PC-9 (cell line): ENCODE measurements at regions not wholly inside any gene's neighbourhood (a gene's known extent, or its start where the extent isn't known, plus 50 kb on each side); places are given as distances from the start of the nearest gene placed in this dataset.

Experiments
- BruUV-seq: library from RNA; stranded (reverse); fragments of 400-500 nt; replicated peaks from 2 replicates; lab custom pipeline; 2021; lab: Mats Ljungman, UMichigan
- CTCF ChIA-PET: fragments of 300-600 bp; sonication (Branson Sonifier 250); formaldehyde crosslinking; loops from one replicate; lab custom pipeline; 2022; ENCODE audit warnings: antibody characterized with exemption; lab: Charles Lee
- POLR2A ChIA-PET: fragments of 300-600 bp; sonication (Branson Sonifier 250); formaldehyde crosslinking; loops from one replicate; lab custom pipeline; 2022; ENCODE audit warnings: antibody characterized with exemption; ENCODE audit not compliant: unreplicated experiment; lab: Charles Lee
- DNase-seq, 2 experiments: peaks; one replicate each; pipeline versions ENCODE4 v3.0.0 to v3.0.0-alpha.2; 2015 to 2022; ENCODE audit warnings: mixed read lengths in 1 of 2
- H2AFZ ChIP-seq: fragments of 200-600 bp; sonication (generic); 2 replicates; pipeline ENCODE4 v1.8.1; 2017; ENCODE audit warnings: antibody characterized with exemption
- H3F3A ChIP-seq: fragments of 200-600 bp; sonication (generic); 2 replicates; pipeline ENCODE4 v1.8.1; 2017; ENCODE audit warnings: antibody characterized with exemption, mild to moderate bottlenecking, low read depth; ENCODE audit not compliant: insufficient read depth
- H3K27ac ChIP-seq: fragments of 200-600 bp; sonication (generic); 2 replicates; pipeline ENCODE4 v1.6.1; 2016; ENCODE audit warnings: mixed run types
- H3K27me3 ChIP-seq: fragments of 200-600 bp; sonication (generic); 2 replicates; pipeline ENCODE4 v1.6.1; 2016; ENCODE audit warnings: low read depth, mixed run types; ENCODE audit not compliant: insufficient read depth
- H3K36me3 ChIP-seq: fragments of 200-600 bp; sonication (generic); 2 replicates; pipeline ENCODE4 v1.6.1; 2016; ENCODE audit warnings: low read depth, mixed run types
- H3K4me1 ChIP-seq: fragments of 200-600 bp; sonication (generic); replicated peaks from 2 replicates; pipeline ENCODE4 v1.6.1; 2016; ENCODE audit warnings: mixed run types; ENCODE audit not compliant: insufficient read depth
- H3K4me2 ChIP-seq: fragments of 200-600 bp; sonication (generic); 2 replicates; pipeline ENCODE4 v1.6.1; 2017; ENCODE audit warnings: mixed run types
- H3K4me3 ChIP-seq: fragments of 200-600 bp; sonication (generic); 2 replicates; pipeline ENCODE4 v1.6.1; 2016; ENCODE audit warnings: mixed run types
- H3K79me2 ChIP-seq: fragments of 200-600 bp; sonication (generic); 2 replicates; pipeline ENCODE4 v1.6.1; 2017; ENCODE audit warnings: low read depth, mixed run types
- H3K9me2 ChIP-seq: fragments of 200-600 bp; sonication (generic); 2 replicates; pipeline ENCODE4 v1.8.1; 2017; ENCODE audit warnings: mild to moderate bottlenecking; ENCODE audit not compliant: insufficient read depth
- H3K9me3 ChIP-seq: fragments of 200-600 bp; sonication (generic); 2 replicates; pipeline ENCODE4 v1.8.1; 2016; ENCODE audit warnings: low read depth; ENCODE audit not compliant: insufficient read depth
- H4K20me1 ChIP-seq: fragments of 200-600 bp; sonication (generic); 2 replicates; pipeline ENCODE4 v1.8.1; 2017; ENCODE audit not compliant: insufficient read depth
- EZH2 ChIP-seq: fragments of 200-600 bp; sonication (generic); IDR thresholded peaks from 2 replicates; pipeline ENCODE4 v1.8.0; 2017; ENCODE audit warnings: antibody characterized with exemption, low read depth
- intact Hi-C: fragments of 100-400 bp; cut with micrococcal nuclease; formaldehyde crosslinking; loops from one replicate; pipeline ENCODE4 v1.10.0; 2022; ENCODE audit not compliant: unreplicated experiment
- TF ChIP-seq, protein P1 (sequence below): fragments of 200-600 bp; sonication (generic); conservative IDR thresholded peaks from 2 replicates; pipeline ENCODE4 v1.6.1; 2017; ENCODE audit warnings: mixed run types, antibody characterized with exemption, mild to moderate bottlenecking, moderate library complexity

DNA sequence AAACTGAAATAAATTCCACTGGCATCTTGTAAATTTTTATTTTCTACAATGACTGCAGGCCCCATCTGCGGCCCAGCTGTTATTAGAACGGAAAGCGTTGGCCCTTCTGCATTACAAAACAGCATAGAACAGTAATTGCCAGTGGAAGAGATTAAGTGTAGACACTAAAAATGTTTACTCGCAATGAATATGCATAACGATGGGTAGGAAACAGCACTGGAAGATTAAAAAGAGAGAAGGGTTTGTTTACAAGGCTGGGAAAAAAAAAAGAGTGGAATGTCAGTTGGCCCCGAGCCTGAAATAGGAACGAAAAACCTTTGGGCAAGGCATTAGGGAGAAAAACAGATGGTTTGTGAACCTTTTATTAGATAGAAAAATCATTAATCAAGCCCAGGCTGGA is 275.9 kb upstream of the TCF4 start:
- BruUV-seq: no TSS peak
- ChIA-PET CTCF (no interaction called here), POLR2A (no interaction called here)
- Histone ChIP-seq H3K4me2 (no peak overlapping the region), H2AFZ (no peak overlapping the region), H4K20me1 (no peaks in the 10 kb centered on the region; the same call in 1 of the 2 replicates), H3K9me3 (no peaks in the 10 kb centered on the region), H3K27ac (no peak overlapping the region), H3K36me3 (no peaks in the 10 kb centered on the region), H3K4me1 (no peaks in the 10 kb centered on the region), H3F3A (no peaks in the 10 kb centered on the region), H3K4me3 (no peak overlapping the region), H3K79me2 (no peaks in the 10 kb centered on the region), H3K9me2 (no peaks in the 10 kb centered on the region), H3K27me3 (no peaks in the 10 kb centered on the region)
- intact Hi-C loops: no loop called here
- no peak for TF ChIP-seq EZH2
- TF ChIP-seq, protein P1, sequence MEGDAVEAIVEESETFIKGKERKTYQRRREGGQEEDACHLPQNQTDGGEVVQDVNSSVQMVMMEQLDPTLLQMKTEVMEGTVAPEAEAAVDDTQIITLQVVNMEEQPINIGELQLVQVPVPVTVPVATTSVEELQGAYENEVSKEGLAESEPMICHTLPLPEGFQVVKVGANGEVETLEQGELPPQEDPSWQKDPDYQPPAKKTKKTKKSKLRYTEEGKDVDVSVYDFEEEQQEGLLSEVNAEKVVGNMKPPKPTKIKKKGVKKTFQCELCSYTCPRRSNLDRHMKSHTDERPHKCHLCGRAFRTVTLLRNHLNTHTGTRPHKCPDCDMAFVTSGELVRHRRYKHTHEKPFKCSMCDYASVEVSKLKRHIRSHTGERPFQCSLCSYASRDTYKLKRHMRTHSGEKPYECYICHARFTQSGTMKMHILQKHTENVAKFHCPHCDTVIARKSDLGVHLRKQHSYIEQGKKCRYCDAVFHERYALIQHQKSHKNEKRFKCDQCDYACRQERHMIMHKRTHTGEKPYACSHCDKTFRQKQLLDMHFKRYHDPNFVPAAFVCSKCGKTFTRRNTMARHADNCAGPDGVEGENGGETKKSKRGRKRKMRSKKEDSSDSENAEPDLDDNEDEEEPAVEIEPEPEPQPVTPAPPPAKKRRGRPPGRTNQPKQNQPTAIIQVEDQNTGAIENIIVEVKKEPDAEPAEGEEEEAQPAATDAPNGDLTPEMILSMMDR: no peak
- DNase-seq: no peak

DNA sequence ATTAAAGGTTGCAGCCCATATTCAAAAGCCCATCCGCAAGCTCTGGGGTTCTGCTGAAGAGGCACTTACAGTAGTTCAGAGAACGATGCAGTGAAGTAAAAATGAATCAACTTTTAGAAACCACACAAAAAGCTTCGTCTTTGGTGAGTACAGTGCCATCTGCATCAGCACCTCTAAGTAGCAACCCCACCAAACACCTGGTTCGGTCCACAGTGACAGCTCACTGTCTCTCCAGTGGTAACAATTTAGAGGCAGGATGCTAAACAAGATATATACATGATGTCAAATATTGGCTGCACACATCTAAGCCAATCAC is 275.4 kb upstream of the TCF4 start:
- H4K20me1 ChIP-seq: no peaks in the 10 kb centered on the region; the same call in 1 of the 2 replicates
- H3K79me2 ChIP-seq: no peaks in the 10 kb centered on the region
- H3K4me2 ChIP-seq: no peak overlapping the region
- BruUV-seq: no TSS peak
- no peak overlapping the region for H3K4me3 ChIP-seq
- no peaks in the 10 kb centered on the region for H3K27me3 ChIP-seq
- no peaks in the 10 kb centered on the region for H3K36me3 ChIP-seq
- no peak for DNase-seq
- no peak for TF ChIP-seq EZH2
- TF ChIP-seq, protein P1: no peak
- no peak overlapping the region for H3K27ac ChIP-seq
- no peaks in the 10 kb centered on the region for H3K9me2 ChIP-seq
- H3F3A ChIP-seq: no peaks in the 10 kb centered on the region
- ChIA-PET CTCF (no interaction called here), POLR2A (no interaction called here)
- intact Hi-C loops: no loop called here
- no peaks in the 10 kb centered on the region for H3K9me3 ChIP-seq
- H2AFZ ChIP-seq: no peak overlapping the region
- H3K4me1 ChIP-seq: no peaks in the 10 kb centered on the region

DNA sequence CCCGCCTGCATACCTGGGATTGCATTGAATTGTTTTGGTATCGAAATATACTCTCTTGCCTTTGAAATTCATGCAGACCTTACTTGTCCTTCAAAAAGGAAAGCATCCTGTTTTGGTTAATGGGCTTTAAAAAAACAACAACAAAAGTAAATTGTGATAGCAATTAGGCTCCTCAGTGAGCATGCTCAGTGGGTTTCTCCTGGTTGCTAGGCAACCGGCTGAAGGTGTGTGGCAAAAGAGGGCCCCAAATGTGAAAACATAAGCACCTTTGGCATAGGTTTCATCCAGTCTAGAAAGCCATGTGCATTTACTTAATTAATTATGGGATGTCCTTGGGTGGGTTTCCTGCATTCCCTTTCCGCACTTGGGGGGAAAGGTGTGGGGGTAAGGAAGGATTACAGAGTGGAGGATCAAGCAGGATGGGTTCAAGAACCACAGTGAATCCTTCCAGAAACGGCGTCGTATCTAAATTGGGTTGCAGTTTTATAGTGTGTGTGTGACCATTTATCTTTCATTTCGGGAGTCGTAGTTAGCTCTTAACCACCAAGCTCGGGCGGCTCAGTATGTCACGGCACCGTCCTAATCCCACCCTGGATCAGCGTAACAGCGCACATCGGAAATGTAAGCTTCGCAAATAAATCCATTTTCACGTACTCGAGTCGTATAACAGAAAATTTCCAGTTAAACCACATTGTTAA is 274.9 kb upstream of the TCF4 start:
- POLR2A ChIA-PET: no interaction called here
- H3K4me1 ChIP-seq: no peaks in the 10 kb centered on the region
- H3K36me3 ChIP-seq: no peaks in the 10 kb centered on the region
- H3K79me2 ChIP-seq: no peaks in the 10 kb centered on the region
- H3K4me3 ChIP-seq: no peak overlapping the region
- H3F3A ChIP-seq: no peaks in the 10 kb centered on the region
- no peaks in the 10 kb centered on the region; the same call in 1 of the 2 replicates for H4K20me1 ChIP-seq
- no peaks in the 10 kb centered on the region for H3K9me3 ChIP-seq
- H2AFZ ChIP-seq: no peak overlapping the region
- H3K4me2 ChIP-seq: no peak overlapping the region
- no TSS peak for BruUV-seq
- H3K27ac ChIP-seq: no peak overlapping the region
- CTCF ChIA-PET: no interaction called here
- no peaks in the 10 kb centered on the region for H3K9me2 ChIP-seq
- H3K27me3 ChIP-seq: no peaks in the 10 kb centered on the region
- TF ChIP-seq EZH2: no peak
- TF ChIP-seq, protein P1: no peak
- intact Hi-C loops: no loop called here
- no peak for DNase-seq
